CD4-positive, alpha-beta memory T cell (primary cell): ENCODE measurements at regions not wholly inside any gene's neighbourhood (a gene's known extent, or its start where the extent isn't known, plus 50 kb on each side); places are given as distances from the start of the nearest gene placed in this dataset.

Experiments
- CTCF ChIA-PET: fragments of 350-600 bp; sonication (Branson Sonifier 250); formaldehyde crosslinking; loops from one replicate; lab custom pipeline; 2021; ENCODE audit warnings: inconsistent platforms; ENCODE audit not compliant: partially characterized antibody; lab: Charles Lee
- POLR2A ChIA-PET: fragments of 350-600 bp; sonication (Branson Sonifier 250); formaldehyde crosslinking; loops from one replicate; lab custom pipeline; 2021; ENCODE audit not compliant: partially characterized antibody; lab: Charles Lee
- DNase-seq, 5 donors: peaks; one replicate each; pipeline versions ENCODE4 v3.0.0 to v3.0.0-alpha.2; 2020 to 2022; ENCODE audit warnings: mixed read lengths in 1 of 5
- H3K27ac ChIP-seq: one replicate; pipeline ENCODE4 v1.7.0; 2013; ENCODE audit warnings: low read depth, low read length
- H3K27me3 ChIP-seq: 2 replicates; pipeline ENCODE4 v1.7.0; 2013; ENCODE audit warnings: mild to moderate bottlenecking, low read length, moderate library complexity; ENCODE audit not compliant: insufficient read depth
- H3K36me3 ChIP-seq: 2 replicates; pipeline ENCODE4 v1.7.0; 2013; ENCODE audit warnings: mild to moderate bottlenecking, low read length, moderate library complexity; ENCODE audit not compliant: insufficient read depth
- H3K4me1 ChIP-seq: 2 replicates; pipeline ENCODE4 v1.7.0; 2013; ENCODE audit warnings: mild to moderate bottlenecking, low read length, moderate library complexity; ENCODE audit not compliant: insufficient read depth
- H3K4me3 ChIP-seq, 2 donors: one replicate each; pipeline ENCODE4 v1.7.0; 2013; ENCODE audit warnings: low read length in 2 of 2, mild to moderate bottlenecking in 1 of 2
- H3K9me3 ChIP-seq, 2 donors: one replicate each; pipeline ENCODE4 v1.7.0; 2013; ENCODE audit warnings: low read length in 2 of 2, control low read depth in 1 of 2; ENCODE audit not compliant: control insufficient read depth in 1 of 2
- H3K27ac Mint-ChIP-seq, 7 donors: one replicate each; pipeline ENCODE4 v1.8.0; 2020 to 2021; ENCODE audit warnings: mixed read lengths in 7 of 7, mild to moderate bottlenecking in 6 of 7, inconsistent platforms in 3 of 7, moderate library complexity in 3 of 7
- H3K27me3 Mint-ChIP-seq, 2 donors: one replicate each; pipeline ENCODE4 v1.8.0; 2020 to 2021; ENCODE audit warnings: mixed read lengths in 2 of 2
- H3K36me3 Mint-ChIP-seq, 2 donors: one replicate each; pipeline ENCODE4 v1.8.0; 2020 to 2021; ENCODE audit warnings: mixed read lengths in 2 of 2, inconsistent platforms in 1 of 2, mild to moderate bottlenecking in 1 of 2
- H3K4me1 Mint-ChIP-seq, 4 donors: one replicate each; pipeline ENCODE4 v1.8.0; 2020 to 2021; ENCODE audit warnings: mixed read lengths in 4 of 4, mild to moderate bottlenecking in 1 of 4
- H3K4me3 Mint-ChIP-seq, 8 donors: one replicate each; pipeline ENCODE4 v1.8.0; 2020 to 2021; ENCODE audit warnings: mixed read lengths in 8 of 8, mild to moderate bottlenecking in 7 of 8, moderate library complexity in 6 of 8, inconsistent platforms in 3 of 8
- H3K9me3 Mint-ChIP-seq, 8 donors: one replicate each; pipeline ENCODE4 v1.8.0; 2020 to 2021; ENCODE audit warnings: mixed read lengths in 8 of 8, mild to moderate bottlenecking in 5 of 8, inconsistent platforms in 3 of 8, moderate library complexity in 1 of 8
- intact Hi-C: fragments of 100-400 bp; cut with micrococcal nuclease; formaldehyde crosslinking; loops from one replicate; pipeline ENCODE4 v1.15.1; 2023

DNA sequence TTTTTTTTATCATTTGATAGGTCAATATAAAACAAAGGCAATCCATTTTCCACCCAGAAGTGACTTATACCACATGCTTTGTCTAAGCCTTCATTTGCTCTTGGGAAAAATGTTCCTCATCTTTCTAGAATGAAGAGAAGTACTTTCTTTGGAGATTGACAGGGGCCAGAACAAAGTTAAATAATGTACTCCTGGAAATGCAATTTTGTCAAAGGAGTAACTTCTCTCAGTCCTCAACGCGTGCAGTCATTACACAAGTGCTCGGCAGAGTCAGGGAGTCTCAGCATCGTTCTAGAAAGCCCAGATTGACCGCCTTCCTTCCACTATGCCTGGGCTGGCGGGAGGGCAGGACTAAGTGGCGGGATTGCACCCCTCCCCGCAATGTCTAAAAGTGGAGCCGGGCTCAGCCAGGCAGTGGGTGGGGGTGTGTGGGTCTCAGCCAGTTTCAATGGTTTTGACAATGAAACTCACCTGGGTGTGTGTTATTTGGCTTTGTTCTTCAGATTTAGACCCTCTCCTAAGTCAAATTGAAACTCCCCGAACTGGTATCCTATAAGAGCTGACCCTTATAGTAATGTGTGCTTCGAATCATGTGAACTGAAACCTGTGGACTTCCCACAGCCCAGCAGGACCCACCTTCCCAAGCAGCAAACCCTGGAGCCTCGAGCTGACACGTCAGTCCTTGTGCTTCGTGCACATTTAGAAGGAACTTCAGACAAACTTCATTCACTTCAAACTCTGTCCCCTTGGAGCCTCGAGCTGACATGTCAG, 63.2 kb upstream of the DUSP22 start:
- H3K27ac ChIP-seq, result no peak overlapping the region
- ChIA-PET POLR2A (no interaction called here), CTCF (no interaction called here)
- Mint-ChIP-seq H3K27me3 (peaks cover 0 to 1% of the 10 kb centered on the region in 2 donors), H3K27ac (no peak overlapping the region), H3K36me3 (no peaks in the 10 kb centered on the region), H3K4me1 (peaks cover 12 to 33% (median 25%) of the 10 kb centered on the region in 4 donors), H3K4me3 (peak overlapping the region in 2 of 8 donors; percentile 35 to 51), H3K9me3 (no peaks in the 10 kb centered on the region)
- intact Hi-C loops, result no loop called here
- DNase-seq, result no peak
- H3K9me3 ChIP-seq, result no peaks in the 10 kb centered on the region
- peaks cover 24% of the 10 kb centered on the region for H3K4me1 ChIP-seq
- H3K4me3 ChIP-seq, result no peak overlapping the region
- no peaks in the 10 kb centered on the region for H3K36me3 ChIP-seq
- H3K27me3 ChIP-seq, result no peaks in the 10 kb centered on the region

DNA sequence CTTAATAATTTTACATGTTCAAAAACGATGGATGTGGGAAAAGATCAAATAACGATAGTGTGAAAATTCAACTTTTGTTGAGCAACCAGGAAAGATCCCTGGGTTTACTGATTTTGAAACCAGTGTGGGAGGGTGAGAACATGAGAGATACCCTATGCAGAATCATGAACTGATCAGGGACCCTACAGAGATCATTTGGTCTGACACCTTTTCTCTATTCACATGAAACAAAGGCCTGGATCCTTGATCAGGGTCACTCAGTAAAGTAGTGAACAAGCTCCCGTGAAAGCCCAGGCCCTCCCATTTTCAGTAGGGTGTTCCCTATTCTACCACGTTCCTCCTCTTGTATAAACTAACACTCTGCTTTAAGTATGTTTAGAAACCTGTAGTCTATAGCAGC, 60.5 kb upstream of the DUSP22 start:
- Histone ChIP-seq H3K9me3 (no peaks in the 10 kb centered on the region), H3K4me1 (peaks cover 25% of the 10 kb centered on the region), H3K27ac (no peak overlapping the region), H3K36me3 (no peaks in the 10 kb centered on the region), H3K4me3 (no peak overlapping the region), H3K27me3 (no peaks in the 10 kb centered on the region)
- ChIA-PET POLR2A (no interaction called here), CTCF (interaction anchor here (1.1 kb wide), 1 partner anchor 27 kb away, joined by 3 read pairs; no protein-coding TSS in a partner anchor)
- no peaks in the 10 kb centered on the region for H3K36me3 Mint-ChIP-seq
- H3K4me1 Mint-ChIP-seq, result peaks cover 16 to 32% (median 24%) of the 10 kb centered on the region in 4 donors
- H3K9me3 Mint-ChIP-seq, result no peaks in the 10 kb centered on the region
- DNase-seq, result no peak
- H3K27me3 Mint-ChIP-seq, result peaks cover 0 to 1% of the 10 kb centered on the region in 2 donors
- intact Hi-C loops, result no loop called here
- H3K4me3 Mint-ChIP-seq, result no peak overlapping the region
- no peak overlapping the region for H3K27ac Mint-ChIP-seq

DNA sequence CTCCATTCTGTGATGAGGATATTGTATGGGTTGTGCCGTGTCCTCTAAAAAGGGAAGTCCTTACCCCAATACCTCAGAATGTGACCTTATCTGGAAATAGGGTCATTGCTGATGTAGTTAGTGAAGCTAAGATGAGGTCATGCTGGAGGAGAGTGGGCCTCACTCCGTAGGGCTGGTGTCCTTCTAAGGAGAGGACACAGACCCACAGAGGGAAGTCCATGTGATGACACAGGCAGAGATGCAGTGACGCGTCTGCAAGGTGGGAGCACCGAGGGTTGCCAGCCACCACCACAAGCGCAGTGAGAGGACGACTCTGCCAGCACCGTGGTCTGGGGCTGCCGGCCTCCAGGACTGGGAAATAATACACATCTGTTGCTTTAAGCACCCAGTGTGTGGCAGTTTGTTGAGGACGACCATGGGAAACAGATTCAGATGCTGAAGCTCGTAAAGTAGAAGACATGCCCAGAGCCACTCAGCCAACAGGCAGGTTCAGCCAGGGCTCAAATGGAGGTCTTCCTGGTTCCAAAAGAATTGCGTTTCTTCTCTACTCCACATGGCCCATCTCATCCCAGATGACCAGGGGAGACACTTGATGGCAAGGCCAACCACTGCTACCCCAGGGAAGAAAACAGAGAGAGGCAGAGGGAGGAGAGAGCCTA, 59.2 kb upstream of the DUSP22 start:
- intact Hi-C loops, result no loop called here
- H3K27ac Mint-ChIP-seq, result no peak overlapping the region
- ChIA-PET CTCF (interaction anchor here (1.1 kb wide), 1 partner anchor 26 kb away, joined by 3 read pairs; no protein-coding TSS in a partner anchor), POLR2A (interaction anchor here (1.0 kb wide), 1 partner anchor 27 kb away, joined by 3 read pairs; no protein-coding TSS in a partner anchor)
- H3K4me1 ChIP-seq, result peaks cover 25% of the 10 kb centered on the region
- H3K27ac ChIP-seq, result no peak overlapping the region
- no peak overlapping the region for H3K4me3 ChIP-seq
- no peaks in the 10 kb centered on the region for H3K9me3 Mint-ChIP-seq
- no peaks in the 10 kb centered on the region for H3K36me3 ChIP-seq
- no peaks in the 10 kb centered on the region for H3K27me3 ChIP-seq
- peaks cover 18 to 39% (median 27%) of the 10 kb centered on the region in 4 donors for H3K4me1 Mint-ChIP-seq
- DNase-seq, result no peak
- no peaks in the 10 kb centered on the region for H3K36me3 Mint-ChIP-seq
- H3K9me3 ChIP-seq, result no peaks in the 10 kb centered on the region
- peaks cover 0 to 1% of the 10 kb centered on the region in 2 donors for H3K27me3 Mint-ChIP-seq
- peak overlapping the region in 1 of 8 donors; percentile 12 for H3K4me3 Mint-ChIP-seq

GRCh38 chr6:234706-235372, 57.4 kb upstream of the DUSP22 start:
- H3K27me3 Mint-ChIP-seq, result no peaks in the 10 kb centered on the region
- H3K4me3 Mint-ChIP-seq, result peak overlapping the region in 2 of 8 donors; percentile 35 to 65
- Histone ChIP-seq H3K4me1 (peaks cover 25% of the 10 kb centered on the region), H3K27ac (peak overlapping the region; percentile 25), H3K4me3 (no peak overlapping the region), H3K9me3 (no peaks in the 10 kb centered on the region), H3K36me3 (no peaks in the 10 kb centered on the region), H3K27me3 (no peaks in the 10 kb centered on the region)
- ChIA-PET CTCF (interaction anchor here (1.1 kb wide), 1 partner anchor 18 kb away, joined by 3 read pairs; no protein-coding TSS in a partner anchor), POLR2A (interaction anchor here (0.7 to 1.3 kb wide), 2 partner anchors 8 to 58 kb away, joined by 3 to 4 read pairs; partner anchors contain the start of gene DUSP22)
- no peak for DNase-seq
- H3K36me3 Mint-ChIP-seq, result no peaks in the 10 kb centered on the region
- peaks cover 18 to 31% (median 23%) of the 10 kb centered on the region in 4 donors for H3K4me1 Mint-ChIP-seq
- H3K27ac Mint-ChIP-seq, result peak overlapping the region in 5 of 7 donors; percentile 70 to 93 (median 86)
- intact Hi-C loops, result loop anchor here (1.0 to 5.0 kb wide), 2 partner anchors 10 to 38 kb away; no protein-coding TSS in a partner anchor
- no peaks in the 10 kb centered on the region for H3K9me3 Mint-ChIP-seq

- H3K36me3 Mint-ChIP-seq, result no peaks in the 10 kb centered on the region
- peak overlapping the region; percentile 65 to 79 (median 78) for H3K4me3 Mint-ChIP-seq
- Histone ChIP-seq H3K4me1 (peaks cover 25% of the 10 kb centered on the region), H3K9me3 (no peaks in the 10 kb centered on the region), H3K36me3 (no peaks in the 10 kb centered on the region), H3K27ac (peak overlapping the region; percentile 25), H3K27me3 (no peaks in the 10 kb centered on the region), H3K4me3 (peak overlapping the region; percentile 23 to 46)
- peak; percentile 48 to 63 (median 61) for DNase-seq
- H3K27ac Mint-ChIP-seq, result peak overlapping the region; percentile 82 to 94 (median 87)
- ChIA-PET POLR2A (interaction anchor here (1.0 to 1.1 kb wide), 2 partner anchors 11 to 22 kb away, joined by 4 read pairs; no protein-coding TSS in a partner anchor), CTCF (interaction anchor here (1.2 kb wide), 1 partner anchor 9 kb away, joined by 3 read pairs; no protein-coding TSS in a partner anchor)
- intact Hi-C loops, result loop anchor here (1.0 to 5.0 kb wide), 2 partner anchors 11 to 39 kb away; no protein-coding TSS in a partner anchor
- H3K9me3 Mint-ChIP-seq, result no peaks in the 10 kb centered on the region
- peaks cover 18 to 31% (median 23%) of the 10 kb centered on the region in 4 donors for H3K4me1 Mint-ChIP-seq
- H3K27me3 Mint-ChIP-seq, result no peaks in the 10 kb centered on the region
Measured at GRCh38 chr6:235763-236360, 56.4 kb upstream of the DUSP22 start.

GRCh38 chr6:236519-236918, 55.8 kb upstream of the DUSP22 start:
- no peak for DNase-seq
- H3K36me3 Mint-ChIP-seq, result no peaks in the 10 kb centered on the region
- ChIA-PET POLR2A (interaction anchor here (1.0 to 1.1 kb wide), 2 partner anchors 11 to 22 kb away, joined by 4 read pairs; no protein-coding TSS in a partner anchor), CTCF (interaction anchor here (1.2 kb wide), 1 partner anchor 10 kb away, joined by 3 read pairs; no protein-coding TSS in a partner anchor)
- peaks cover 25% of the 10 kb centered on the region for H3K4me1 ChIP-seq
- H3K27ac Mint-ChIP-seq, result peak overlapping the region; percentile 19 to 94 (median 82)
- no peaks in the 10 kb centered on the region for H3K9me3 Mint-ChIP-seq
- peak overlapping the region in 6 of 8 donors; percentile 37 to 79 (median 78) for H3K4me3 Mint-ChIP-seq
- H3K27me3 Mint-ChIP-seq, result no peaks in the 10 kb centered on the region
- peaks cover 16 to 31% (median 23%) of the 10 kb centered on the region in 4 donors for H3K4me1 Mint-ChIP-seq
- H3K27me3 ChIP-seq, result no peaks in the 10 kb centered on the region
- no peak overlapping the region for H3K4me3 ChIP-seq
- intact Hi-C loops, result loop anchor here (5.0 kb wide), 1 partner anchor 39 kb away; no protein-coding TSS in a partner anchor
- no peaks in the 10 kb centered on the region for H3K9me3 ChIP-seq
- H3K27ac ChIP-seq, result peak overlapping the region; percentile 25
- no peaks in the 10 kb centered on the region for H3K36me3 ChIP-seq
